ENCODE measurements at regions not wholly inside any gene's neighbourhood (a gene's known extent, or its start where the extent isn't known, plus 50 kb on each side); places are given as distances from the start of the nearest gene placed in this dataset.

DNA sequence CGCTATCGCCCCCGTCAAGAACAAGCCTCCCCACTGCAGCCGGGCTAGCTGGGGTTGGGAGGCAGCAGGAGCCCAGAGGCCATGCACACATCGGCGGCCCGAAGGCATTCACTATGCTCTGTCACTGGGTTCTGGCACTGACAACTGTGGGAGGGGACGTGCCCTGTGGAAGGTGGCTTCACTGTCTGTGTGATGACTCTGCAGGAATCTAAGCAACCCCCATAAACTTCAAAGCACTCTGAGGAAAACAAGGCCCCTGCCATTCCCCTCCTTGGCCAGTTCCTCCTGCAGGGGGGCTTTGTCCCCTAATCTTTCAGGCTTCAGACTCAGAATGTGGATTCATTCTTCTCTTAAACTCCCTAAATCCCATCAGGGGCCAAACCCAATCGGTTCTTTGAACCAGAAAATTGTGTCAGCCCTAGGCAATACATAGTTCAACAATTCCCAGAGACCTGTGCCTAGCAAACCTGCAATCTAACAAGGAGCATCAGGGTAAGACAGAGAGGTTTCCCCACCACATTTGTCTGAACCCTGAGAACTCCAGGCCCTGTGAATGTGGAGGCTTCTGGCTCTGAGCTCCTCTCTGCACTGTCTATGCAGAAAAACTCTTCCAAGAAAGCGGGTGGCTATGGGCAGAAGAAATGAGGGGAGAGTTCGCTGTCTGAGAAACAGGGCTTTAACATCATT is 1477.2 kb downstream of the TBC1D22A start:
- no peak overlapping the region for H3K4me3 ChIP-seq (replicated peaks in 1 of 3; ENCODE audit: insufficient read depth in 1 of 3, low read depth in 2 of 3, low read length in 3 of 3)
- H3K9ac ChIP-seq (ENCODE audit: insufficient read depth, low read depth, low read length): no peak overlapping the region
- H3K4me1 ChIP-seq (ENCODE audit: insufficient read depth, low read length): no peaks in the 10 kb centered on the region
- no peaks in the 10 kb centered on the region for H3K79me2 ChIP-seq (ENCODE audit: insufficient read depth, low read length)
- no peak overlapping the region for H3K4me2 ChIP-seq (ENCODE audit: low read depth, low read length)
- intact Hi-C loops (cut with micrococcal nuclease; ENCODE audit: unreplicated experiment) (no loop called here), in situ Hi-C loops (cut with HindIII; ENCODE audit: extremely low pct_ligation_motif_present, low pct_unique_long_range_greater_than_20kb) (no loop called here)
- ATAC-seq (no peak), DNase-seq (ENCODE audit: low spot score) (no peak), FAIRE-seq (no peak)
- CTCF ChIA-PET (ENCODE audit: low intra/inter-chr PET ratio, low total read pairs): no interaction called here
- BruUV-seq (replicated peaks): no TSS peak
- H3K9me3 ChIP-seq (ENCODE audit: low read length): no peaks in the 10 kb centered on the region
- POLR2A ChIA-PET: no interaction called here
- H2AFZ ChIP-seq (ENCODE audit: low read length): no peak overlapping the region
- H4K20me1 ChIP-seq (ENCODE audit: insufficient read depth, low read length): no peaks in the 10 kb centered on the region
- no peaks in the 10 kb centered on the region for H3K36me3 ChIP-seq (replicated peaks in 1 of 2; ENCODE audit: control insufficient read depth in 1 of 2, insufficient read depth in 2 of 2, low read length in 2 of 2)
- 13% methylated on average over 3 of the region's 11 CpGs for WGBS (ENCODE audit: low lambda C conversion rate)
- H3K27ac ChIP-seq (ENCODE audit: extremely low read length, insufficient read depth, low read length): no peak overlapping the region
- H3K27me3 ChIP-seq (ENCODE audit: control insufficient read depth in 1 of 2, insufficient read depth in 2 of 2, low read length in 2 of 2): peaks cover 0 to 35% of the 10 kb centered on the region in 2 experiments; a peak in 2 of 5 replicates
- TF ChIP-seq MEIS1 (CRISPR knock-in tag; IDR thresholded peaks at IDR 0.05; ENCODE audit: borderline replicate concordance) (no peak), ESRRA (CRISPR knock-in tag; IDR thresholded peaks at IDR 0.05; ENCODE audit: low read depth) (no peak), KAT7 (CRISPR knock-in tag; IDR thresholded peaks at IDR 0.05; ENCODE audit: borderline replicate concordance) (no peak), ZBTB21 (CRISPR knock-in tag; IDR thresholded peaks at IDR 0.05) (no peak), HES4 (CRISPR knock-in tag; IDR thresholded peaks at IDR 0.05; ENCODE audit: borderline replicate concordance) (no peak), TCF12 (IDR thresholded peaks at IDR 0.05) (no peak), TCF12 (CRISPR knock-in tag; IDR thresholded peaks at IDR 0.05) (no peak), ZNF589 (CRISPR knock-in tag; conservative IDR thresholded peaks at IDR 0.05) (no peak), TBP (CRISPR knock-in tag; IDR thresholded peaks at IDR 0.05) (no peak), CEBPG (CRISPR knock-in tag; IDR thresholded peaks at IDR 0.05) (no peak), ZNF101 (CRISPR knock-in tag; IDR thresholded peaks at IDR 0.05; ENCODE audit: borderline replicate concordance, low read depth) (no peak), IRX3 (CRISPR knock-in tag; IDR thresholded peaks at IDR 0.05; ENCODE audit: borderline replicate concordance, low read depth) (no peak), SIX4 (CRISPR knock-in tag; IDR thresholded peaks at IDR 0.05) (no peak)
- TF ChIP-seq, protein P1, sequence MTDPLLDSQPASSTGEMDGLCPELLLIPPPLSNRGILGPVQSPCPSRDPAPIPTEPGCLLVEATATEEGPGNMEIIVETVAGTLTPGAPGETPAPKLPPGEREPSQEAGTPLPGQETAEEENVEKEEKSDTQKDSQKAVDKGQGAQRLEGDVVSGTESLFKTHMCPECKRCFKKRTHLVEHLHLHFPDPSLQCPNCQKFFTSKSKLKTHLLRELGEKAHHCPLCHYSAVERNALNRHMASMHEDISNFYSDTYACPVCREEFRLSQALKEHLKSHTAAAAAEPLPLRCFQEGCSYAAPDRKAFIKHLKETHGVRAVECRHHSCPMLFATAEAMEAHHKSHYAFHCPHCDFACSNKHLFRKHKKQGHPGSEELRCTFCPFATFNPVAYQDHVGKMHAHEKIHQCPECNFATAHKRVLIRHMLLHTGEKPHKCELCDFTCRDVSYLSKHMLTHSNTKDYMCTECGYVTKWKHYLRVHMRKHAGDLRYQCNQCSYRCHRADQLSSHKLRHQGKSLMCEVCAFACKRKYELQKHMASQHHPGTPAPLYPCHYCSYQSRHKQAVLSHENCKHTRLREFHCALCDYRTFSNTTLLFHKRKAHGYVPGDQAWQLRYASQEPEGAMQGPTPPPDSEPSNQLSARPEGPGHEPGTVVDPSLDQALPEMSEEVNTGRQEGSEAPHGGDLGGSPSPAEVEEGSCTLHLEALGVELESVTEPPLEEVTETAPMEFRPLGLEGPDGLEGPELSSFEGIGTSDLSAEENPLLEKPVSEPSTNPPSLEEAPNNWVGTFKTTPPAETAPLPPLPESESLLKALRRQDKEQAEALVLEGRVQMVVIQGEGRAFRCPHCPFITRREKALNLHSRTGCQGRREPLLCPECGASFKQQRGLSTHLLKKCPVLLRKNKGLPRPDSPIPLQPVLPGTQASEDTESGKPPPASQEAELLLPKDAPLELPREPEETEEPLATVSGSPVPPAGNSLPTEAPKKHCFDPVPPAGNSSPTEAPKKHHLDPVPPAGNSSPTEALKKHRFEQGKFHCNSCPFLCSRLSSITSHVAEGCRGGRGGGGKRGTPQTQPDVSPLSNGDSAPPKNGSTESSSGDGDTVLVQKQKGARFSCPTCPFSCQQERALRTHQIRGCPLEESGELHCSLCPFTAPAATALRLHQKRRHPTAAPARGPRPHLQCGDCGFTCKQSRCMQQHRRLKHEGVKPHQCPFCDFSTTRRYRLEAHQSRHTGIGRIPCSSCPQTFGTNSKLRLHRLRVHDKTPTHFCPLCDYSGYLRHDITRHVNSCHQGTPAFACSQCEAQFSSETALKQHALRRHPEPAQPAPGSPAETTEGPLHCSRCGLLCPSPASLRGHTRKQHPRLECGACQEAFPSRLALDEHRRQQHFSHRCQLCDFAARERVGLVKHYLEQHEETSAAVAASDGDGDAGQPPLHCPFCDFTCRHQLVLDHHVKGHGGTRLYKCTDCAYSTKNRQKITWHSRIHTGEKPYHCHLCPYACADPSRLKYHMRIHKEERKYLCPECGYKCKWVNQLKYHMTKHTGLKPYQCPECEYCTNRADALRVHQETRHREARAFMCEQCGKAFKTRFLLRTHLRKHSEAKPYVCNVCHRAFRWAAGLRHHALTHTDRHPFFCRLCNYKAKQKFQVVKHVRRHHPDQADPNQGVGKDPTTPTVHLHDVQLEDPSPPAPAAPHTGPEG (CRISPR knock-in tag; IDR thresholded peaks at IDR 0.05): no peak
- TF ChIP-seq, protein P2, sequence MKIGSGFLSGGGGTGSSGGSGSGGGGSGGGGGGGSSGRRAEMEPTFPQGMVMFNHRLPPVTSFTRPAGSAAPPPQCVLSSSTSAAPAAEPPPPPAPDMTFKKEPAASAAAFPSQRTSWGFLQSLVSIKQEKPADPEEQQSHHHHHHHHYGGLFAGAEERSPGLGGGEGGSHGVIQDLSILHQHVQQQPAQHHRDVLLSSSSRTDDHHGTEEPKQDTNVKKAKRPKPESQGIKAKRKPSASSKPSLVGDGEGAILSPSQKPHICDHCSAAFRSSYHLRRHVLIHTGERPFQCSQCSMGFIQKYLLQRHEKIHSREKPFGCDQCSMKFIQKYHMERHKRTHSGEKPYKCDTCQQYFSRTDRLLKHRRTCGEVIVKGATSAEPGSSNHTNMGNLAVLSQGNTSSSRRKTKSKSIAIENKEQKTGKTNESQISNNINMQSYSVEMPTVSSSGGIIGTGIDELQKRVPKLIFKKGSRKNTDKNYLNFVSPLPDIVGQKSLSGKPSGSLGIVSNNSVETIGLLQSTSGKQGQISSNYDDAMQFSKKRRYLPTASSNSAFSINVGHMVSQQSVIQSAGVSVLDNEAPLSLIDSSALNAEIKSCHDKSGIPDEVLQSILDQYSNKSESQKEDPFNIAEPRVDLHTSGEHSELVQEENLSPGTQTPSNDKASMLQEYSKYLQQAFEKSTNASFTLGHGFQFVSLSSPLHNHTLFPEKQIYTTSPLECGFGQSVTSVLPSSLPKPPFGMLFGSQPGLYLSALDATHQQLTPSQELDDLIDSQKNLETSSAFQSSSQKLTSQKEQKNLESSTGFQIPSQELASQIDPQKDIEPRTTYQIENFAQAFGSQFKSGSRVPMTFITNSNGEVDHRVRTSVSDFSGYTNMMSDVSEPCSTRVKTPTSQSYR (CRISPR knock-in tag; IDR thresholded peaks at IDR 0.05; ENCODE audit: borderline replicate concordance): no peak

Data from HepG2 (cell line).